ENCODE measurements at regions not wholly inside any gene's neighbourhood (a gene's known extent, or its start where the extent isn't known, plus 50 kb on each side); places are given as distances from the start of the nearest gene placed in this dataset.

- H3K27me3 ChIP-seq (ENCODE audit: control insufficient read depth in 2 of 2, insufficient read depth in 2 of 2, low read length in 2 of 2), result no peaks in the 10 kb centered on the region
- TF ChIP-seq MYC (IDR thresholded peaks at IDR 0.05; ENCODE audit: low read depth, low read length) (no peak), MAX (IDR thresholded peaks at IDR 0.05; ENCODE audit: insufficient read depth, insufficient read length) (no peak), FOS (IDR thresholded peaks at IDR 0.05; ENCODE audit: borderline replicate concordance, insufficient read depth, low read length) (no peak), CTCF (IDR thresholded peaks at IDR 0.05; ENCODE audit: extremely low read depth in 1 of 2, insufficient read depth in 1 of 2, low read depth in 1 of 2, low read length in 2 of 2) (no peak)
- H3K4me2 ChIP-seq (ENCODE audit: insufficient read depth, low read length), result no peak overlapping the region
- CTCF ChIA-PET, result no interaction called here
- POLR2A ChIA-PET, result no interaction called here
- FAIRE-seq, result no peak
- dilution Hi-C loops (cut with MboI; ENCODE audit: extremely low pct_ligation_motif_present, low sequenced_read_pairs) (no loop called here), intact Hi-C loops (cut with micrococcal nuclease) (no loop called here)
- H3K36me3 ChIP-seq (ENCODE audit: control insufficient read depth in 2 of 2, extremely low read depth in 1 of 2, insufficient read depth in 2 of 2, low read length in 2 of 2), result no peaks in the 10 kb centered on the region
- H3K27ac ChIP-seq (ENCODE audit: insufficient read depth, low read depth, low read length), result no peak overlapping the region
- no peaks in the 10 kb centered on the region for H3K4me1 ChIP-seq (ENCODE audit: control insufficient read depth, extremely low read depth, insufficient read depth, low read length)
- H2AFZ ChIP-seq (ENCODE audit: low read depth, low read length), result no peak overlapping the region
- H3K9me1 ChIP-seq (replicated peaks; ENCODE audit: control insufficient read depth, extremely low read depth, insufficient read depth, low read length), result no peaks in the 10 kb centered on the region
- no peak overlapping the region for H3K9ac ChIP-seq (replicated peaks; ENCODE audit: extremely low read depth, insufficient read depth, low read length)
- DNase-seq (ENCODE audit: low read depth, low spot score), result no peak
- H3K79me2 ChIP-seq (ENCODE audit: control insufficient read depth, insufficient read depth, low read length), result no peaks in the 10 kb centered on the region
- H4K20me1 ChIP-seq (replicated peaks; ENCODE audit: control insufficient read depth, extremely low read depth, insufficient read depth, low read length), result no peaks in the 10 kb centered on the region
- no peak overlapping the region for H3K4me3 ChIP-seq (replicated peaks in 1 of 3; ENCODE audit: insufficient read depth in 1 of 3, low read depth in 1 of 3, low read length in 3 of 3)
- BruUV-seq (replicated peaks), result no TSS peak
- no peaks in the 10 kb centered on the region for H3K9me3 ChIP-seq (replicated peaks; ENCODE audit: control insufficient read depth, insufficient read depth, low read length)
Measured at GRCh38 chr17:52895272-52895671, 736.8 kb upstream of the CA10 start.

GRCh38 chr17:52892334-52892733, 733.8 kb upstream of the CA10 start:
- Histone ChIP-seq H3K4me1 (ENCODE audit: control insufficient read depth, extremely low read depth, insufficient read depth, low read length) (no peaks in the 10 kb centered on the region), H3K9me3 (replicated peaks; ENCODE audit: control insufficient read depth, insufficient read depth, low read length) (no peaks in the 10 kb centered on the region), H3K79me2 (ENCODE audit: control insufficient read depth, insufficient read depth, low read length) (no peaks in the 10 kb centered on the region), H3K4me2 (ENCODE audit: insufficient read depth, low read length) (no peak overlapping the region), H3K36me3 (ENCODE audit: control insufficient read depth in 2 of 2, extremely low read depth in 1 of 2, insufficient read depth in 2 of 2, low read length in 2 of 2) (no peaks in the 10 kb centered on the region), H4K20me1 (replicated peaks; ENCODE audit: control insufficient read depth, extremely low read depth, insufficient read depth, low read length) (no peaks in the 10 kb centered on the region), H2AFZ (ENCODE audit: low read depth, low read length) (no peak overlapping the region), H3K9me1 (replicated peaks; ENCODE audit: control insufficient read depth, extremely low read depth, insufficient read depth, low read length) (no peaks in the 10 kb centered on the region), H3K4me3 (replicated peaks in 1 of 3; ENCODE audit: insufficient read depth in 1 of 3, low read depth in 1 of 3, low read length in 3 of 3) (no peak overlapping the region), H3K27me3 (ENCODE audit: control insufficient read depth in 2 of 2, insufficient read depth in 2 of 2, low read length in 2 of 2) (no peaks in the 10 kb centered on the region), H3K27ac (ENCODE audit: insufficient read depth, low read depth, low read length) (no peak overlapping the region), H3K9ac (replicated peaks; ENCODE audit: extremely low read depth, insufficient read depth, low read length) (no peak overlapping the region)
- TF ChIP-seq MAX (IDR thresholded peaks at IDR 0.05; ENCODE audit: insufficient read depth, insufficient read length), result no peak
- no peak for TF ChIP-seq POLR2A (IDR thresholded peaks at IDR 0.05; ENCODE audit: low read depth, low read length)
- no peak for TF ChIP-seq MYC (IDR thresholded peaks at IDR 0.05; ENCODE audit: low read depth, low read length)
- no peak for TF ChIP-seq POLR2AphosphoS5 (IDR thresholded peaks at IDR 0.05; ENCODE audit: insufficient read depth, low read depth, low read length)
- TF ChIP-seq JUN (IDR thresholded peaks at IDR 0.05; ENCODE audit: borderline replicate concordance, insufficient read depth, insufficient read length, low read depth), result no peak
- intact Hi-C loops (cut with micrococcal nuclease), result no loop called here
- DNase-seq (ENCODE audit: low read depth, low spot score), result no peak
- POLR2A ChIA-PET, result no interaction called here
- dilution Hi-C loops (cut with MboI; ENCODE audit: extremely low pct_ligation_motif_present, low sequenced_read_pairs), result no loop called here
- FAIRE-seq, result no peak
- CTCF ChIA-PET, result no interaction called here
- no TSS peak for BruUV-seq (replicated peaks)
